ENCODE measurements at regions not wholly inside any gene's neighbourhood (a gene's known extent, or its start where the extent isn't known, plus 50 kb on each side); places are given as distances from the start of the nearest gene placed in this dataset.

DNA sequence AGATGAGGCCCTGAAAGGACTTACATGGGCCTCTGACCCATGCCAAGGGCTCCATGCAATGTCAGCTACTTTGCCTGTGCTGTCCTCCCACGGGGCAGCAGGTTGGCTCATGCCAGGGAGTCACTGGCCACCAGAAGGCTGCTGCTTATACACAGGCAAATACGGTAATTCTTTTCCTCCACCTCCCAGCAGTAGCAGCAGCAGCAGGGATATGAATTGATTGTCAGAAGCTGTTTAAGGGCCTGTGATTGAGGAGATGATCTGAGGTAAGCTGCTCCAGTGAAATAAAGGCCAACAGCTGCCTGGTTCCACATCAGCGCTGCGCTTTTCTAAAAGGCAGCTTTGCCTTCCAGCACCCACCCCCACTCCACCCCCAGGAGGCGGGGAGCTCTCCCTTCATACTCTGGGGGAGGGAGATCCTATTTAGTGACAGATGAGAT, 250.5 kb downstream of the SHQ1 start:
- no peak overlapping the region for H3K4me3 ChIP-seq (ENCODE audit: severe bottlenecking)
- no peaks in the 10 kb centered on the region for H3K4me1 ChIP-seq (ENCODE audit: insufficient read depth, poor library complexity, severe bottlenecking)
- DNase-seq (ENCODE audit: low spot score) (no peak), ATAC-seq (ENCODE audit: low read depth) (no peak)
- TF ChIP-seq, protein P1, sequence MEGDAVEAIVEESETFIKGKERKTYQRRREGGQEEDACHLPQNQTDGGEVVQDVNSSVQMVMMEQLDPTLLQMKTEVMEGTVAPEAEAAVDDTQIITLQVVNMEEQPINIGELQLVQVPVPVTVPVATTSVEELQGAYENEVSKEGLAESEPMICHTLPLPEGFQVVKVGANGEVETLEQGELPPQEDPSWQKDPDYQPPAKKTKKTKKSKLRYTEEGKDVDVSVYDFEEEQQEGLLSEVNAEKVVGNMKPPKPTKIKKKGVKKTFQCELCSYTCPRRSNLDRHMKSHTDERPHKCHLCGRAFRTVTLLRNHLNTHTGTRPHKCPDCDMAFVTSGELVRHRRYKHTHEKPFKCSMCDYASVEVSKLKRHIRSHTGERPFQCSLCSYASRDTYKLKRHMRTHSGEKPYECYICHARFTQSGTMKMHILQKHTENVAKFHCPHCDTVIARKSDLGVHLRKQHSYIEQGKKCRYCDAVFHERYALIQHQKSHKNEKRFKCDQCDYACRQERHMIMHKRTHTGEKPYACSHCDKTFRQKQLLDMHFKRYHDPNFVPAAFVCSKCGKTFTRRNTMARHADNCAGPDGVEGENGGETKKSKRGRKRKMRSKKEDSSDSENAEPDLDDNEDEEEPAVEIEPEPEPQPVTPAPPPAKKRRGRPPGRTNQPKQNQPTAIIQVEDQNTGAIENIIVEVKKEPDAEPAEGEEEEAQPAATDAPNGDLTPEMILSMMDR (IDR thresholded peaks at IDR 0.05; ENCODE audit: poor library complexity, severe bottlenecking), result no peak
- H3K9me3 ChIP-seq (ENCODE audit: severe bottlenecking), result no peaks in the 10 kb centered on the region
- no peaks in the 10 kb centered on the region for H3K27me3 ChIP-seq (ENCODE audit: insufficient read depth, poor library complexity, severe bottlenecking)
- H3K36me3 ChIP-seq (ENCODE audit: low read depth), result no peaks in the 10 kb centered on the region
- no peak overlapping the region for H3K27ac ChIP-seq (ENCODE audit: poor library complexity, severe bottlenecking)

DNA sequence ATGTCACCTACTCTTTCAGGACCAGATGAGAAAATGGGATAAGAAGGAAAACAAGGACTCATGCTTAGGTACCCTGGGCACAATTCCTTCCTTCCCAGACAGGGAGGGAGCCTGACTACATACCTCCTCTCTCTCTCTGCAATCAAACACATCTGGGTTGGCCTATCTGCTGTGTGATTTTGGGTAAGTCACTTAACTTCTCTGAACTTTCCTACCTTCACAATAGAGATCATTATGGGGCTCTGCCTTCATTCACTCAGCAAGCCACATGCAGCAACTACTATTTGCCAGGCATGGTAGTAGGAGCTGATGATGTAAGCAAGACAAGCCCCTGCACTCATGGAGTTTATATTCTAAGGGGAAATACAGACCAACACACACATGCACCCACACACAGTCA, 251.2 kb downstream of the SHQ1 start:
- no peak for ATAC-seq (ENCODE audit: low read depth)
- no peak for DNase-seq (ENCODE audit: low spot score)
- TF ChIP-seq, protein P1 (IDR thresholded peaks at IDR 0.05; ENCODE audit: poor library complexity, severe bottlenecking), result no peak
- Histone ChIP-seq H3K4me1 (ENCODE audit: insufficient read depth, poor library complexity, severe bottlenecking) (peaks cover 3% of the 10 kb centered on the region), H3K27ac (ENCODE audit: poor library complexity, severe bottlenecking) (no peak overlapping the region), H3K4me3 (ENCODE audit: severe bottlenecking) (no peak overlapping the region), H3K9me3 (ENCODE audit: severe bottlenecking) (no peaks in the 10 kb centered on the region), H3K27me3 (ENCODE audit: insufficient read depth, poor library complexity, severe bottlenecking) (no peaks in the 10 kb centered on the region), H3K36me3 (ENCODE audit: low read depth) (no peaks in the 10 kb centered on the region)

DNA sequence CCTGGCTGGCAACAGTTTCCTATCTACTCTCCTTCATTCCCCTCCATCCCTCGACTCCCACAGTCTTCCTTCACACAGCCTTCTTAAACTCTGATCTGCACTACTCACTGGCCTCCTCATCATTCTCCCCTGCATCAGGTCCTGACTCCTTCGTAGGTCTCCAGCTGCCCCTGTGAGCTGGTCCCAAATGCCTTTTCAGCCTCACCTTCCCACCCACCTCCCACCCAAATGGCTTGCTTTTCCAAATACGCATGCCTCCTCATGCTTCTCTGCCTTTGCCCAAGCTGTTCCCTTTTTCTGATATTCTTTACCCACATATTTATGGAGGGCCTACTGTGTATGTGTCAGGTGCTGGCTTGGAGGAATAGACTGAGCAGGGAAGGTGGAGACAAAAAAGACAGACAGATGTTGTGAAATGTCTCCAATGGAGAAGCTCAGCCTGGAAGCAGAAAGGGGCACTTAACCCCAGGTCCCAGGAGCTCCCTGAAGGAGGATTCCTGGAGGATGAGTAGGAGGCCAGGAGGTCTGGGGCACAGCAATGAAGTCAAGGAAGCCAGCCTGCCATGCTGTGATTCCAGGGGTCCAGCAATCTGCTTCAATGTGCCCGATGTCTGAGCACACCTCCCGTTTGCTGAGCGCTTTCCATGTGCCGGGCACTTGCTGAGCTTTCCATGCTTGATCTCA, 252.2 kb downstream of the SHQ1 start:
- ATAC-seq (ENCODE audit: low read depth), result no peak
- Histone ChIP-seq H3K9me3 (ENCODE audit: severe bottlenecking) (no peaks in the 10 kb centered on the region), H3K27ac (ENCODE audit: poor library complexity, severe bottlenecking) (no peak overlapping the region), H3K4me3 (ENCODE audit: severe bottlenecking) (no peak overlapping the region), H3K27me3 (ENCODE audit: insufficient read depth, poor library complexity, severe bottlenecking) (no peaks in the 10 kb centered on the region), H3K36me3 (ENCODE audit: low read depth) (no peaks in the 10 kb centered on the region), H3K4me1 (ENCODE audit: insufficient read depth, poor library complexity, severe bottlenecking) (peaks cover 12% of the 10 kb centered on the region)
- TF ChIP-seq, protein P1 (IDR thresholded peaks at IDR 0.05; ENCODE audit: poor library complexity, severe bottlenecking), result no peak
- no peak for DNase-seq (ENCODE audit: low spot score)

DNA sequence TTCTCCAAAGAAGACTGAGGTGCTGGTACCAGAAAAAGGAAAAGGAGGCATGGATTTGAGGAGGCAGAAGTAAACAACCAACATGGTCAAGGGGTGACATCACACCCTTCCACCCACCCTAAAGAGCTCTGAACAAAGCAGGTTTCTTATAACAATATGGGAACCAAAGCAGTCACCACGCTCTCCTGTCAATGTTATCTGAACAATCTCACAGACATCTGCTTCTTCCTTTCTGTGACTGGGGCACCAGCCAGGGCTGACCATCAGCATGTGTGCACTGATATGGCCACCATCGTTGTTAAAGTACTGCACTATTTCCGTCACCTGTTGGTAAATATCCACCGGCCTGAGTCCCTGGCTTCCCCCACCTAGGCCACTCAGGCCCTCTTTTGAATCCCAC, 252.9 kb downstream of the SHQ1 start:
- H3K27me3 ChIP-seq (ENCODE audit: insufficient read depth, poor library complexity, severe bottlenecking), result no peaks in the 10 kb centered on the region
- no peak overlapping the region for H3K27ac ChIP-seq (ENCODE audit: poor library complexity, severe bottlenecking)
- TF ChIP-seq, protein P1 (IDR thresholded peaks at IDR 0.05; ENCODE audit: poor library complexity, severe bottlenecking), result no peak
- no peaks in the 10 kb centered on the region for H3K9me3 ChIP-seq (ENCODE audit: severe bottlenecking)
- H3K4me3 ChIP-seq (ENCODE audit: severe bottlenecking), result no peak overlapping the region
- H3K4me1 ChIP-seq (ENCODE audit: insufficient read depth, poor library complexity, severe bottlenecking), result peaks cover 12% of the 10 kb centered on the region
- no peaks in the 10 kb centered on the region for H3K36me3 ChIP-seq (ENCODE audit: low read depth)
- ATAC-seq (ENCODE audit: low read depth) (no peak), DNase-seq (ENCODE audit: low spot score) (no peak)

DNA sequence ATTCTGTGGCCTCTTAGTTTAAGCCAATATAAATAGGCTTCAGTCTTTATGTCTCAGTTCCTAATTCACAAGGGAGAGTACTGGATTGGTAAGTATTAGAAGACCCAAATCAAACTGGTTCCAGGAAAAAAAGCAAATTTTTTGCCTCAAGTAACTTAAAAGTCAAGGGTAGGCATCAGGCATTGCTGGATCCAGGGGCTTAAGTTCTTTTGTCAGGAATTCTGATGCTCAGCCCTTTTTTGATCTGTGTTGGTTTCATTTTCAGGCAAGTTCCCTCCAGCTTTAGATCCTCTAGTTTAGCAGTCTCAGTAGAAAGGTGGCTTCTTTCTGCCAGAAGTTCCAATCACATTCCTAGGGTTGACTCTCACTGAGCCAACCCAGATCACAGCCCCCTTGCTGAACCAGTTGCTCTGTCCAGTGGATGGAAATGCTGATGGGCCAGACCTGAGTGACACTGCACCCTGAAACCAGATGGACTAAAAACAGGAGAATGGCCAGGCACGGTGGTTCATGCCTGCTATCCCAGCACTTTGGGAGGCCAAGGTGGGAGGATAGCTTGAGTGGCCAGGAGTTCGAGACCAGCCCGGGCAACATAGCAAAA, 253.5 kb downstream of the SHQ1 start:
- ATAC-seq (ENCODE audit: low read depth) (no peak), DNase-seq (ENCODE audit: low spot score) (no peak)
- TF ChIP-seq, protein P1 (IDR thresholded peaks at IDR 0.05; ENCODE audit: poor library complexity, severe bottlenecking), result no peak
- no peaks in the 10 kb centered on the region for H3K9me3 ChIP-seq (ENCODE audit: severe bottlenecking)
- H3K36me3 ChIP-seq (ENCODE audit: low read depth), result no peaks in the 10 kb centered on the region
- H3K27ac ChIP-seq (ENCODE audit: poor library complexity, severe bottlenecking), result no peak overlapping the region
- peaks cover 12% of the 10 kb centered on the region for H3K4me1 ChIP-seq (ENCODE audit: insufficient read depth, poor library complexity, severe bottlenecking)
- H3K4me3 ChIP-seq (ENCODE audit: severe bottlenecking), result no peak overlapping the region
- H3K27me3 ChIP-seq (ENCODE audit: insufficient read depth, poor library complexity, severe bottlenecking), result no peaks in the 10 kb centered on the region
